MCF 10A (cell line): ENCODE measurements at regions not wholly inside any gene's neighbourhood (a gene's known extent, or its start where the extent isn't known, plus 50 kb on each side); places are given as distances from the start of the nearest gene placed in this dataset.

Experiments
- BruUV-seq: library from RNA; stranded (reverse); fragments of 400-500 nt; replicated peaks from 2 replicates; lab custom pipeline; 2021; lab: Mats Ljungman, UMichigan
- CTCF ChIA-PET: fragments of 300-600 bp; sonication (Branson Sonifier 250); formaldehyde crosslinking; extraction: SDS; loops from one replicate; lab custom pipeline; 2021; ENCODE audit warnings: antibody characterized with exemption, inconsistent platforms; lab: Yijun Ruan, JAX
- POLR2A ChIA-PET: fragments of 300-600, 350-650 bp; sonication (Branson Sonifier 250); formaldehyde crosslinking; extraction: SDS; loops from one replicate; lab custom pipeline; 2020; ENCODE audit warnings: antibody characterized with exemption, inconsistent platforms; lab: Yijun Ruan, JAX
- DNase-seq: peaks from one replicate; pipeline ENCODE4 v3.0.0-alpha.2; 2018; ENCODE audit not compliant: unreplicated experiment
- H3K27ac Mint-ChIP-seq: one replicate; pipeline ENCODE4 v1.8.0; 2022; ENCODE audit warnings: mild to moderate bottlenecking, low read depth, mixed read lengths; ENCODE audit not compliant: unreplicated experiment
- H3K27me3 Mint-ChIP-seq: one replicate; pipeline ENCODE4 v1.8.0; 2022; ENCODE audit warnings: mixed read lengths; ENCODE audit not compliant: insufficient read depth, unreplicated experiment
- H3K36me3 Mint-ChIP-seq: one replicate; pipeline ENCODE4 v1.8.0; 2022; ENCODE audit warnings: mild to moderate bottlenecking, moderate library complexity, mixed read lengths; ENCODE audit not compliant: insufficient read depth, unreplicated experiment
- H3K4me1 Mint-ChIP-seq: one replicate; pipeline ENCODE4 v1.8.0; 2022; ENCODE audit warnings: mixed read lengths; ENCODE audit not compliant: insufficient read depth, unreplicated experiment
- H3K4me3 Mint-ChIP-seq: one replicate; pipeline ENCODE4 v1.8.0; 2022; ENCODE audit warnings: mild to moderate bottlenecking, moderate library complexity, mixed read lengths; ENCODE audit not compliant: unreplicated experiment
- H3K9me3 Mint-ChIP-seq: one replicate; pipeline ENCODE4 v1.8.0; 2022; ENCODE audit warnings: mixed read lengths; ENCODE audit not compliant: unreplicated experiment
- intact Hi-C: fragments of 100-400 bp; cut with micrococcal nuclease; formaldehyde crosslinking; loops from 2 replicates; pipeline ENCODE4 v1.14.1; 2022
- TF ChIP-seq, protein P1 (sequence below): fragments of 200-600 bp; IDR thresholded peaks from one replicate; pipeline ENCODE4 v1.8.0; 2022; ENCODE audit warnings: antibody characterized with exemption, mild to moderate bottlenecking; ENCODE audit not compliant: unreplicated experiment

DNA sequence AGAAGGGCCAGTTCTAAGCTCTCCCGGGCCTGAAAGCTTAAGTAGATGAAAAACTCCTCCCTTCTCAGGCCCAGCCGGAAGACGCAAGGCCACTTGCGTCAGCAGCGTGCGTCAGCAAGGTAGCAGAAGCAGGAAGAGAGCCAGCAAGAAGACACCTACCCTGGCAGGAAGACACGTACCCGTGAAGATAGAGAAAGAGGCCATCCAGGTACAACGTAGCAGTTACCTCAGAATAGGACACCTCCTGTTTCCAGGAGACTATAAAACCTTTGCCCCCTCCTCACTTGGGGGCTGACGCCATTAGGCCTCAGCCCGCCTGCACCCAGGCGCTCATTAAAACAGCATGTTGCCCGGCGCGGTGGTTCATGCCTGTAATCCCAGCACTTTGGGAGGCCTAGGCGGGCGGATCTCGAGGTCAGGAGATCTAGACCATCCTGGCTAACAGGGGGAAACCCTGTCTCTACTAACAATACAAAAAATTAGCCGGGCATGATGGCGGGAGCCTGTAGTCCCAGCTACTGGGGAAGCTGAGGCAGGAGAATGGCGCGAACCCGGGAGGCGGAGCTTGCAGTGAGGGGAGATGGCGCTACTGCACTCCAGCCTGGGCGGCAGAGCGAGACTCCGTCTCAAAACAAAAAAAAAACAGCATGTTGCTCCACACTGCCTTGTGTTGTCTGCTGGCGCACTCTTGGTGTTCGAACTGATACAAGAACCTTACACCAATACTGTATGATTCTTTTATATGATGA, 242.7 kb upstream of the NWD2 start:
- Mint-ChIP-seq H3K36me3 (no peaks in the 10 kb centered on the region), H3K4me3 (no peak overlapping the region), H3K4me1 (peaks cover 6% of the 10 kb centered on the region), H3K9me3 (no peaks in the 10 kb centered on the region), H3K27me3 (no peaks in the 10 kb centered on the region), H3K27ac (no peak overlapping the region)
- TF ChIP-seq, protein P1, sequence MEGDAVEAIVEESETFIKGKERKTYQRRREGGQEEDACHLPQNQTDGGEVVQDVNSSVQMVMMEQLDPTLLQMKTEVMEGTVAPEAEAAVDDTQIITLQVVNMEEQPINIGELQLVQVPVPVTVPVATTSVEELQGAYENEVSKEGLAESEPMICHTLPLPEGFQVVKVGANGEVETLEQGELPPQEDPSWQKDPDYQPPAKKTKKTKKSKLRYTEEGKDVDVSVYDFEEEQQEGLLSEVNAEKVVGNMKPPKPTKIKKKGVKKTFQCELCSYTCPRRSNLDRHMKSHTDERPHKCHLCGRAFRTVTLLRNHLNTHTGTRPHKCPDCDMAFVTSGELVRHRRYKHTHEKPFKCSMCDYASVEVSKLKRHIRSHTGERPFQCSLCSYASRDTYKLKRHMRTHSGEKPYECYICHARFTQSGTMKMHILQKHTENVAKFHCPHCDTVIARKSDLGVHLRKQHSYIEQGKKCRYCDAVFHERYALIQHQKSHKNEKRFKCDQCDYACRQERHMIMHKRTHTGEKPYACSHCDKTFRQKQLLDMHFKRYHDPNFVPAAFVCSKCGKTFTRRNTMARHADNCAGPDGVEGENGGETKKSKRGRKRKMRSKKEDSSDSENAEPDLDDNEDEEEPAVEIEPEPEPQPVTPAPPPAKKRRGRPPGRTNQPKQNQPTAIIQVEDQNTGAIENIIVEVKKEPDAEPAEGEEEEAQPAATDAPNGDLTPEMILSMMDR: no peak
- intact Hi-C loops: no loop called here
- no peak for DNase-seq
- ChIA-PET POLR2A (no interaction called here), CTCF (no interaction called here)
- no TSS peak for BruUV-seq

DNA sequence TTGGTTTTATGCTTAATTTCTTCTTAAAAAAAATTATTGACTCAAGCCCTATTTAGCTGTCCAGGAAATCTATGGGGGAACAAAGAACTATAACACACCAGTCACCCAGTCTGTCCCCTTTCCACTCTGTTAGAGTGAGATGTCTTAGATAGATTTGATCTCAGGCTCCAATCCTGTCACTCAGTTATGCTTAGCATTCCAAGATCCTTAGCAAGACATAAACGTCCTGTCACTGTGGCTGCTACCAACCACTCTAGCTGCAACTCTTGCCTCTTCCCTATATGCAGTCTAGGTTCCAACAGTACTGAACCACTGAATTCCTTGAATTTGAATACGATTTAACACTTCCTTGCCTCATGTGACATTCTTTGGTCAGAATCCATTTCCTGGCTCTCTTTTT, 241.9 kb upstream of the NWD2 start:
- Mint-ChIP-seq H3K27me3 (no peaks in the 10 kb centered on the region), H3K9me3 (no peaks in the 10 kb centered on the region), H3K4me1 (peaks cover 3% of the 10 kb centered on the region), H3K36me3 (no peaks in the 10 kb centered on the region), H3K27ac (no peak overlapping the region), H3K4me3 (no peak overlapping the region)
- TF ChIP-seq, protein P1: no peak
- ChIA-PET CTCF (no interaction called here), POLR2A (no interaction called here)
- intact Hi-C loops: no loop called here
- no peak for DNase-seq
- no TSS peak for BruUV-seq

DNA sequence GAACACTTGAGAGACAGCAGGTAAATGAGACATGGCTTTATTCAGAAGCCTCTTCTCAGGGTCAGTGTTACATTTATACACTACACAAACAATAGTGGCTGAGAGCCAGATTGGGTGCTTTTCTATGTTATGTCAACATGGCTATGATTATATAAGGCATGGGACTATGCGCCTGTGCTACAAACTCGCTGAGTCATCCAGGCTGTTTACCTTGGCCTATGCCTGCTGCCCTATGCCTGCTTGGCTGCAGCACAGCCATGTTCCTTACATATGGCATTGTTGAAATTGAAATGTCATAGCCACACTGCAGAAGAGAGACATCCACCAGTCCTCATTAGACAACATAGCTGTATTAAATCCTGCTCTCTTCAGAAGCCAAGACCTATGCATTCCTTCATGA, 236.3 kb upstream of the NWD2 start:
- ChIA-PET CTCF (no interaction called here), POLR2A (interaction anchor here (0.6 to 1.2 kb wide), 3 partner anchors 10 to 445 kb away, joined by 3 to 4 read pairs (median 3); no protein-coding TSS in a partner anchor)
- H3K27me3 Mint-ChIP-seq: no peaks in the 10 kb centered on the region
- no peak overlapping the region for H3K4me3 Mint-ChIP-seq
- DNase-seq: peak; percentile 96
- peaks cover 8% of the 10 kb centered on the region for H3K9me3 Mint-ChIP-seq
- H3K4me1 Mint-ChIP-seq: peaks cover 8% of the 10 kb centered on the region
- no peaks in the 10 kb centered on the region for H3K36me3 Mint-ChIP-seq
- intact Hi-C loops: no loop called here
- H3K27ac Mint-ChIP-seq: peak overlapping the region; percentile 61
- TF ChIP-seq, protein P1: no peak
- no TSS peak for BruUV-seq

DNA sequence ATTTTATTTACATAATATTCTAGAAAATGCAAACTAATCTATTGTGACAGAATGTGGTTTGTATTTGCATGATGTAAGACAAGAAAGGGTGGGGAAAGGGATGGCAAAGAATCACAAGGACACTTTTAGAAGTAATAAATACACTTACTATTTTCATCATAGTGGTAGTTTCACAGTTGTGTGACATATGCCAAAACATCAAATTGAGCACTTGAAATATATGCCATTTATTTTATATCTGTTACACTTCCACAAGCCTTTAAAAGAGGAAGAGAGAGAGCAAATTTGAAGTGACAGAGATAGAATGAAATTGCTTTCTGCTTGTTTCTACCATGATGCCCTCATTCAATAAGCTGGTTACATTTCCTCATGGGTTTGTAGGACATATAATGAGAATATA, 230.0 kb upstream of the NWD2 start:
- H3K4me1 Mint-ChIP-seq: no peaks in the 10 kb centered on the region
- no TSS peak for BruUV-seq

More for the DNA sequence above, 230.0 kb upstream of the NWD2 start:
- Mint-ChIP-seq H3K27ac (no peak overlapping the region), H3K4me3 (no peak overlapping the region), H3K36me3 (no peaks in the 10 kb centered on the region), H3K27me3 (no peaks in the 10 kb centered on the region), H3K9me3 (peaks cover 8% of the 10 kb centered on the region)
- intact Hi-C loops: no loop called here
- TF ChIP-seq, protein P1: no peak
- POLR2A ChIA-PET: no interaction called here
- CTCF ChIA-PET: no interaction called here
- no peak for DNase-seq
